H9 (cell line): ENCODE measurements at regions not wholly inside any gene's neighbourhood (a gene's known extent, or its start where the extent isn't known, plus 50 kb on each side); places are given as distances from the start of the nearest gene placed in this dataset.

ENCODE experiments used
- DNase-seq: peaks from one replicate; pipeline ENCODE4 v3.0.0-alpha.2; 2017
- H2AFZ ChIP-seq: one replicate; pipeline ENCODE4 v1.6.1; 2013; ENCODE audit warnings: mild to moderate bottlenecking, low read length, control low read depth, moderate library complexity
- H2AK5ac ChIP-seq: 2 replicates; pipeline ENCODE4 v1.6.1; 2013; ENCODE audit warnings: low read length, control low read depth, mixed read lengths; ENCODE audit not compliant: insufficient read length
- H2BK120ac ChIP-seq: one replicate; pipeline ENCODE4 v1.6.1; 2013; ENCODE audit warnings: low read depth, mild to moderate bottlenecking, low read length, control low read depth, inconsistent platforms; ENCODE audit not compliant: poor library complexity, severe bottlenecking
- H2BK12ac ChIP-seq: 2 replicates; pipeline ENCODE4 v1.6.1; 2013; ENCODE audit warnings: low read length, control low read depth, mixed read lengths, low read depth; ENCODE audit not compliant: insufficient read length
- H2BK15ac ChIP-seq: 2 replicates; pipeline ENCODE4 v1.6.1; 2013; ENCODE audit warnings: low read depth, low read length, control low read depth
- H2BK20ac ChIP-seq: one replicate; pipeline ENCODE4 v1.6.1; 2013; ENCODE audit warnings: low read depth, mild to moderate bottlenecking, low read length, control low read depth, inconsistent platforms; ENCODE audit not compliant: poor library complexity, severe bottlenecking
- H2BK5ac ChIP-seq: 2 replicates; pipeline ENCODE4 v1.6.1; 2013; ENCODE audit warnings: low read length, control low read depth, mixed read lengths; ENCODE audit not compliant: insufficient read length
- H3K14ac ChIP-seq: 2 replicates; pipeline ENCODE4 v1.6.1; 2013; ENCODE audit warnings: low read length, control low read depth; ENCODE audit not compliant: insufficient read depth
- H3K18ac ChIP-seq: 2 replicates; pipeline ENCODE4 v1.6.1; 2013; ENCODE audit warnings: low read depth, mild to moderate bottlenecking, mixed read lengths, low read length, control low read depth; ENCODE audit not compliant: insufficient read length
- H3K23ac ChIP-seq: 2 replicates; pipeline ENCODE4 v1.6.1; 2013; ENCODE audit warnings: low read length, control low read depth, mixed read lengths, low read depth; ENCODE audit not compliant: insufficient read length
- H3K23me2 ChIP-seq: 2 replicates; pipeline ENCODE4 v1.6.1; 2013; ENCODE audit warnings: low read depth, mild to moderate bottlenecking, mixed read lengths, low read length, control low read depth; ENCODE audit not compliant: insufficient read length, poor library complexity, severe bottlenecking
- H3K27ac ChIP-seq: 2 replicates; pipeline ENCODE4 v1.5.1; 2013; ENCODE audit warnings: low read length, control low read depth, mixed read lengths, low read depth; ENCODE audit not compliant: insufficient read length
- H3K27me3 ChIP-seq: 2 replicates; pipeline ENCODE4 v1.6.1; 2013; ENCODE audit warnings: low read length, control low read depth, inconsistent platforms; ENCODE audit not compliant: insufficient read depth
- H3K4ac ChIP-seq: 2 replicates; pipeline ENCODE4 v1.6.1; 2013; ENCODE audit warnings: low read depth, mild to moderate bottlenecking, control low read depth, inconsistent platforms, low read length, moderate library complexity
- H3K4me1 ChIP-seq: 2 replicates; pipeline ENCODE4 v1.6.1; 2013; ENCODE audit warnings: low read length, control low read depth, inconsistent platforms; ENCODE audit not compliant: insufficient read depth
- H3K4me2 ChIP-seq: 2 replicates; pipeline ENCODE4 v1.6.1; 2013; ENCODE audit warnings: low read length, control low read depth, mixed read lengths; ENCODE audit not compliant: insufficient read length, insufficient read depth
- H3K56ac ChIP-seq: 2 replicates; pipeline ENCODE4 v1.6.1; 2013; ENCODE audit warnings: low read depth, mild to moderate bottlenecking, mixed read lengths, low read length, control low read depth; ENCODE audit not compliant: insufficient read length
- H3K79me1 ChIP-seq: 2 replicates; pipeline ENCODE4 v1.6.1; 2013; ENCODE audit warnings: low read depth, mild to moderate bottlenecking, moderate library complexity, low read length, control low read depth, inconsistent platforms; ENCODE audit not compliant: insufficient read depth, poor library complexity, severe bottlenecking
- H3K79me2 ChIP-seq: 2 replicates; pipeline ENCODE4 v1.6.1; 2013; ENCODE audit warnings: low read length, control low read depth, inconsistent platforms; ENCODE audit not compliant: insufficient read depth
- H3K9ac ChIP-seq: 2 replicates; pipeline ENCODE4 v1.6.1; 2013; ENCODE audit warnings: low read length, control low read depth, mixed read lengths; ENCODE audit not compliant: insufficient read length; ENCODE audit errors: extremely low read depth
- H3K9me3 ChIP-seq: one replicate; pipeline ENCODE4 v1.6.1; 2013; ENCODE audit warnings: low read depth, low read length, inconsistent platforms; ENCODE audit not compliant: control insufficient read depth
- H3T11ph ChIP-seq: one replicate; pipeline ENCODE4 v1.6.1; 2013; ENCODE audit warnings: mild to moderate bottlenecking, low read length, control low read depth, inconsistent platforms
- H4K20me1 ChIP-seq: one replicate; pipeline ENCODE4 v1.6.1; 2013; ENCODE audit not compliant: control insufficient read depth, insufficient read length, insufficient read depth
- H4K5ac ChIP-seq: 2 replicates; pipeline ENCODE4 v1.6.1; 2013; ENCODE audit warnings: low read depth, mild to moderate bottlenecking, mixed read lengths, low read length, control low read depth; ENCODE audit not compliant: insufficient read length
- H4K8ac ChIP-seq: replicated peaks from 2 replicates; pipeline ENCODE4 v1.6.1; 2013; ENCODE audit warnings: low read length, control low read depth, mixed read lengths, low read depth; ENCODE audit not compliant: insufficient read length
- H4K91ac ChIP-seq: 2 replicates; pipeline ENCODE4 v1.6.1; 2013; ENCODE audit warnings: low read depth, mild to moderate bottlenecking, moderate library complexity, mixed read lengths, low read length, control low read depth; ENCODE audit not compliant: insufficient read length
- H3K27ac Mint-ChIP-seq, 3 experiments: 2 replicates in 2 of 3; 3 replicates in 1 of 3; pipeline ENCODE4 v1.8.0; 2020 to 2021; ENCODE audit warnings: mixed read lengths in 3 of 3, mild to moderate bottlenecking in 1 of 3, moderate library complexity in 1 of 3
- H3K27me3 Mint-ChIP-seq: 2 replicates; pipeline ENCODE4 v1.8.0; 2021; ENCODE audit warnings: low read depth, mild to moderate bottlenecking, moderate library complexity, mixed read lengths
- H3K36me3 Mint-ChIP-seq, 3 experiments: 2 replicates in 2 of 3; 3 replicates in 1 of 3; pipeline ENCODE4 v1.8.0; 2020 to 2021; ENCODE audit warnings: low read depth in 3 of 3, mixed read lengths in 3 of 3; ENCODE audit not compliant: insufficient read depth in 1 of 3
- H3K4me1 Mint-ChIP-seq, 2 experiments: 2 replicates each; pipeline ENCODE4 v1.8.0; 2020; ENCODE audit warnings: mixed read lengths in 2 of 2
- H3K4me3 Mint-ChIP-seq, 2 experiments: 2 replicates in 1 of 2; 3 replicates in 1 of 2; pipeline ENCODE4 v1.8.0; 2020 to 2021; ENCODE audit warnings: mild to moderate bottlenecking in 2 of 2, mixed read lengths in 2 of 2, moderate library complexity in 1 of 2
- H3K9me3 Mint-ChIP-seq, 2 experiments: 2 replicates in 1 of 2; 3 replicates in 1 of 2; pipeline ENCODE4 v1.8.0; 2020; ENCODE audit warnings: mild to moderate bottlenecking in 2 of 2, mixed read lengths in 2 of 2, moderate library complexity in 1 of 2
- CTCF ChIP-seq: fragments of 200-600 bp; sonication (generic); conservative IDR thresholded peaks from 3 replicates; pipeline ENCODE4 v1.8.0; 2021; ENCODE audit warnings: antibody characterized with exemption, mild to moderate bottlenecking
- WGBS: extraction: QIAGEN DNeasy Blood & Tissue Kit; methylation state at CpG from one replicate; pipeline ENCODE4 v1.1.7; 2013; ENCODE audit warnings: missing lambda C conversion rate, low lambda C conversion rate, mixed read lengths; ENCODE audit not compliant: insufficient read length; ENCODE audit errors: extremely low coverage; 5-methylcytosine and 5-hydroxymethylcytosine counted together

DNA sequence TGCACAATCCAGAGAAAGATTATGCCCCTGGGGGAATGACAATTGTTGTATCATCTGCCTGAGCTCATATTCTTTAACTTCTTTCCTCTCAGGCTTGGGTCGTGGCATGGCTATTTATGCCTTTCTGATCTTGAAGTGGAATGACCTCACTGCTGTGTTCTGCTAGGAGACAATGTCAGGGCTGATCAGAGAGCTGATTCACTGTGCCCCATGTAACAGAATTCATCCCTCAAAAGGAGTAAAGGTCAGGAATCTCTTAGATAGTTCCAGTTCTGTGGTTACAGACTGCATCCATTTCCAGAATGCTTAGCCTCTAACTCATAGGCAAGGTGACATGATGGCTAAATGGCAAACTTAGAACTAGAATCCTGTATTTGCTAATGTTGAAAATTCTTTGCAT is 511.7 kb upstream of the CNTNAP5 start:
- WGBS, result no CpG with 5 or more reads among the region's 1 CpG
- no peak overlapping the region for H2BK20ac ChIP-seq
- DNase-seq, result no peak
- no peak overlapping the region for H2BK120ac ChIP-seq
- Mint-ChIP-seq H3K27me3 (no peaks in the 10 kb centered on the region), H3K27ac (no peak overlapping the region), H3K9me3 (no peaks in the 10 kb centered on the region), H3K4me1 (peaks cover 15% of the 10 kb centered on the region in 2 experiments), H3K4me3 (no peak overlapping the region), H3K36me3 (no peaks in the 10 kb centered on the region)
- H3K9me3 ChIP-seq, result no peaks in the 10 kb centered on the region
- H3K18ac ChIP-seq, result no peak overlapping the region
- H3K27me3 ChIP-seq, result no peaks in the 10 kb centered on the region
- H3K4me2 ChIP-seq, result no peak overlapping the region
- H3K4ac ChIP-seq, result no peak overlapping the region
- no peak overlapping the region for H3K14ac ChIP-seq
- H3K56ac ChIP-seq, result no peak overlapping the region
- no peak overlapping the region for H4K8ac ChIP-seq
- H4K91ac ChIP-seq, result no peak overlapping the region
- no peaks in the 10 kb centered on the region for H4K20me1 ChIP-seq
- H2BK15ac ChIP-seq, result no peak overlapping the region
- H3K4me1 ChIP-seq, result peaks cover 8% of the 10 kb centered on the region; the same call in 1 of the 2 replicates
- no peak overlapping the region for H3K9ac ChIP-seq
- H3K23me2 ChIP-seq, result no peaks in the 10 kb centered on the region
- H3K23ac ChIP-seq, result no peak overlapping the region
- H3K79me1 ChIP-seq, result no peaks in the 10 kb centered on the region
- no peak overlapping the region for H2AFZ ChIP-seq
- TF ChIP-seq CTCF, result no peak
- H3K79me2 ChIP-seq, result no peaks in the 10 kb centered on the region
- H3K27ac ChIP-seq, result no peak overlapping the region
- no peak overlapping the region for H3T11ph ChIP-seq
- H2AK5ac ChIP-seq, result no peak overlapping the region
- H2BK5ac ChIP-seq, result no peak overlapping the region
- H4K5ac ChIP-seq, result no peak overlapping the region
- no peak overlapping the region for H2BK12ac ChIP-seq
